ENCODE measurements at regions not wholly inside any gene's neighbourhood (a gene's known extent, or its start where the extent isn't known, plus 50 kb on each side); places are given as distances from the start of the nearest gene placed in this dataset.

GRCh38 chr5:136510481-136510880, 145.1 kb upstream of the TRPC7 start:
- Histone ChIP-seq H3K36me3 (no peaks in the 10 kb centered on the region), H3K4me3 (no peak overlapping the region), H3K4me1 (no peaks in the 10 kb centered on the region), H3K9me3 (no peaks in the 10 kb centered on the region), H3K27me3 (no peaks in the 10 kb centered on the region), H3K27ac (no peak overlapping the region)
- TF ChIP-seq, protein P1, sequence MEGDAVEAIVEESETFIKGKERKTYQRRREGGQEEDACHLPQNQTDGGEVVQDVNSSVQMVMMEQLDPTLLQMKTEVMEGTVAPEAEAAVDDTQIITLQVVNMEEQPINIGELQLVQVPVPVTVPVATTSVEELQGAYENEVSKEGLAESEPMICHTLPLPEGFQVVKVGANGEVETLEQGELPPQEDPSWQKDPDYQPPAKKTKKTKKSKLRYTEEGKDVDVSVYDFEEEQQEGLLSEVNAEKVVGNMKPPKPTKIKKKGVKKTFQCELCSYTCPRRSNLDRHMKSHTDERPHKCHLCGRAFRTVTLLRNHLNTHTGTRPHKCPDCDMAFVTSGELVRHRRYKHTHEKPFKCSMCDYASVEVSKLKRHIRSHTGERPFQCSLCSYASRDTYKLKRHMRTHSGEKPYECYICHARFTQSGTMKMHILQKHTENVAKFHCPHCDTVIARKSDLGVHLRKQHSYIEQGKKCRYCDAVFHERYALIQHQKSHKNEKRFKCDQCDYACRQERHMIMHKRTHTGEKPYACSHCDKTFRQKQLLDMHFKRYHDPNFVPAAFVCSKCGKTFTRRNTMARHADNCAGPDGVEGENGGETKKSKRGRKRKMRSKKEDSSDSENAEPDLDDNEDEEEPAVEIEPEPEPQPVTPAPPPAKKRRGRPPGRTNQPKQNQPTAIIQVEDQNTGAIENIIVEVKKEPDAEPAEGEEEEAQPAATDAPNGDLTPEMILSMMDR (IDR thresholded peaks at IDR 0.05), result no peak
- intact Hi-C loops (cut with DNase I), result no loop called here
- DNase-seq (ENCODE audit: low spot score in 2 of 2), result no peak

DNA sequence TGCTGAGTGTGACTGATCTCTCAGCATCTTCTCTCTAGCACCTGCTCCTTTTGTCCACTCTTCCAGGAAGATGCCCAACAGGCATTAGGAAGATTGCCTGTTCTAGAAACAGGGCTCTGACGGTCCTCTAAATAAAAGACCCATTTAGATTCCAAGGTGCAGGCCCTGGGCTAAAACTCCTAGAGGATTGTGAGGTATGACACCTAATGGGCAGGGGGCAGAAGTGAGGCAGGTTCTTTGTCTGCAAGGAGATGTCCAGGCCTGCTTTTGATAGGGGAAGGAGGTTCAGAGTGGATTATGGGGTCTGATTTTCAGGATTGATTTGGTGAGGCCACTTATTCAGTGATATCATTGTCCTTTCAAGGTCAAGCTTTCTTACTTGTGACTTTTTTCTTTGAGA, 140.8 kb upstream of the TRPC7 start:
- H3K9me3 ChIP-seq, result no peaks in the 10 kb centered on the region
- H3K4me3 ChIP-seq, result no peak overlapping the region
- no peak overlapping the region for H3K27ac ChIP-seq
- H3K4me1 ChIP-seq, result no peaks in the 10 kb centered on the region
- intact Hi-C loops (cut with DNase I), result no loop called here
- H3K27me3 ChIP-seq, result no peaks in the 10 kb centered on the region
- H3K36me3 ChIP-seq, result no peaks in the 10 kb centered on the region
- TF ChIP-seq, protein P1 (IDR thresholded peaks at IDR 0.05), result no peak
- DNase-seq (ENCODE audit: low spot score in 2 of 2), result no peak

DNA sequence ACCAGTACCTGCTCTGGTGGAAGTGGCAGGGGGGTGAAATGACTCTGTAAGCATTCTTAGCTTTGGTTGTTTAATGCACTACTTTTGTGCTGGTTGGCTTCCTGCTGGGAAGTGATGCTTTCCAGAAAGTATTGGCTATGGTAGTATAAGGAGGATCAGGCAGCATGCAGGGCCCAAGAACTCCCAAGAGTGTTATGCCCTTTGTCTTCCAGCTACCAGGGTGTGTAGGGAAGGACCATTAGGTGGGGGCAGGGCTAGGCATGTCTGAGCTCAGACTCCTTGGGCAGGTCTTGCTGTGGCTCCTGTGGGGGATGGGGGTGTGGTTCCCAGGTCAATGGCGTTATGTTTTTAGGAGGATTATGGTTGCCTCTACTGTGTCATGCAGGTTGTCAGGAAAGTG, 135.8 kb upstream of the TRPC7 start:
- Histone ChIP-seq H3K36me3 (no peaks in the 10 kb centered on the region), H3K4me1 (no peaks in the 10 kb centered on the region), H3K4me3 (no peak overlapping the region), H3K9me3 (no peaks in the 10 kb centered on the region), H3K27ac (no peak overlapping the region), H3K27me3 (no peaks in the 10 kb centered on the region)
- DNase-seq (ENCODE audit: low spot score in 2 of 2), result no peak
- intact Hi-C loops (cut with DNase I), result no loop called here
- TF ChIP-seq, protein P1 (IDR thresholded peaks at IDR 0.05), result no peak

DNA sequence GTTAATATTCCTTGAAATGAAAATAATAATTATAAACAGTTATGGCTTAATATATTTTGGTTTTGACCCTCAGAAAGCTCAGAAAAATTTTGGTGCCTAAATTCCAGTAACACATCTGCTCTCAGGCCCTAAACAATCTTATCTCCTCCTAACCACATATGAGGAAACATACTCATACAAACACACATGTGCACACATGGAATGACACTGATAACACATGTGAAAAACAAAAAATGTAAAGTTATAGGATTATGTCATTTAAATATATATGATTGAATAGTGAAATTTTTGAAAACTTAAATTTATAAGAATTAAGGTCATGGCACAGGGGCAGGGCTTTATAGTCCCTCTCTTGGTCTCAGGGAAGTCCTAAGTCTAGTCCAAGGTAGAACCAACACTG, 127.2 kb upstream of the TRPC7 start:
- Histone ChIP-seq H3K27ac (no peak overlapping the region), H3K27me3 (no peaks in the 10 kb centered on the region), H3K36me3 (no peaks in the 10 kb centered on the region), H3K4me3 (no peak overlapping the region), H3K4me1 (no peaks in the 10 kb centered on the region), H3K9me3 (no peaks in the 10 kb centered on the region)
- intact Hi-C loops (cut with DNase I), result no loop called here
- TF ChIP-seq, protein P1 (IDR thresholded peaks at IDR 0.05), result no peak
- no peak for DNase-seq (ENCODE audit: low spot score in 2 of 2)

DNA sequence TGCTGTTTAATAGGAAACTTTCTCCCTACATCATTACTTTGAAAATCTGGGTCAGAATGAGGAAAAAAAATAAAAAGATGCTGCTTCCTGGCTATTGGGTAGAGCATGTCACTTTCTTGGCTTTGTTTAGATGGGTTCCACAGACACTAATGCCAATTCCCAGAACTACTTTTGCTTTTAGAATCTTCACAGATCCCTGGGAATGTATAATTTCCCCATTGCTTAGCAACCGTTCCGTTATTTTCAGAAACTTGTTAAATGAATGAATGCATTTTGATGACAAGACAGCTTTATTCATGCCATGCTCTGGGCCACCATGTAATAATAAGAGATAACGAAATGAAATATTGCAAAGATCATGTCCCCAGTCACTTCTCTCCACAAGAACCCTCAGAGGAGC, 126.5 kb upstream of the TRPC7 start:
- Histone ChIP-seq H3K36me3 (no peaks in the 10 kb centered on the region), H3K9me3 (no peaks in the 10 kb centered on the region), H3K4me1 (no peaks in the 10 kb centered on the region), H3K27ac (no peak overlapping the region), H3K27me3 (no peaks in the 10 kb centered on the region), H3K4me3 (no peak overlapping the region)
- intact Hi-C loops (cut with DNase I), result no loop called here
- no peak for DNase-seq (ENCODE audit: low spot score in 2 of 2)
- TF ChIP-seq, protein P1 (IDR thresholded peaks at IDR 0.05), result no peak

DNA sequence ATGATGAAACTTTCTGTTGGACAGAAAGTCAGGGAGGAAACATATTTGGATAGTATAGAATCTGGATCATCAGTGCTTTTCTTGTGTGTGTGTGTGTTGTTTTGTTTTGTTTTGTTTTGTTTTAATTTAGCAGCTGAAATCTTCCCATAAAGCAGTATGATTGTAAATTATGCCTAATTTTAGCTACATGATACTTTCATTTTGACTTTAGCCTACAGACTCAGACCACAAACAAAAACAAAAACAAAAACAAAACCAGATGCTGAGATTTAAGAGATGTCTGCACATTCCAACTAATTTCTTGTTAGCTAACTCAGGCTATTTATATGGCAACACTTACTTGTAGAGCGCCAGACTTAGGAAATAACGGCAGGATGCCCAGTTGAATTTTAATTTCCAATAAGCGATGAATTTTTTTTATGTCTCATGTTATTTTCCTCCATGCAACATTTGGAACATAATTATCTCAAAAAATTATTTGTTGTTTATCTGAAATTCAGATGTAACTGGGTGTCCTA, 119.5 kb upstream of the TRPC7 start:
- TF ChIP-seq, protein P1 (IDR thresholded peaks at IDR 0.05), result no peak
- Histone ChIP-seq H3K36me3 (no peaks in the 10 kb centered on the region), H3K4me3 (no peak overlapping the region), H3K27ac (no peak overlapping the region), H3K9me3 (no peaks in the 10 kb centered on the region), H3K27me3 (no peaks in the 10 kb centered on the region), H3K4me1 (no peaks in the 10 kb centered on the region)
- no peak for DNase-seq (ENCODE audit: low spot score in 2 of 2)
- intact Hi-C loops (cut with DNase I), result no loop called here

All from ascending aorta (tissue), 2 donors.